ENCODE measurements at regions not wholly inside any gene's neighbourhood (a gene's known extent, or its start where the extent isn't known, plus 50 kb on each side); places are given as distances from the start of the nearest gene placed in this dataset.

DNA sequence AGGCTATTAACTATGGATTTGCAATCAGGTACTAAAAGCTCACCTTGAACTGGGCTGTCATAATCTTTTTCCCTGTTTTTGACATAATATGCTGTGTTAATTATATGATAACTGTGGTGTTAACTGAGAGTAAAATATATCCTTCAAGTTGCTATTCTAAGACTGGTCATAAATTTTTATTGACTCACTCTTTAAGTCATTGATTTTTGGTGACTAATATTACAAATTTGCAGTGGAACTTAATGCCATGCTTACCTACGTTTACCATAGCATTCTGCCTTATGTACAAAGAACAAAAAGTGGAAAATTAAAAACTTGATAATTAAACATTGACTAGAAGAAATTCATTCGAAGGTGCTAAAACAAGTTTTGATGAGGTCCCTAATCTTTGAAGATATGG, 872.4 kb downstream of the BRINP3 start:
- no peak for TF ChIP-seq EZH2 (IDR thresholded peaks at IDR 0.05; ENCODE audit: borderline replicate concordance, insufficient read depth, low read length, poor library complexity, severe bottlenecking)
- no peak for TF ChIP-seq POLR2AphosphoS5 (IDR thresholded peaks at IDR 0.05)
- TF ChIP-seq, protein P1, sequence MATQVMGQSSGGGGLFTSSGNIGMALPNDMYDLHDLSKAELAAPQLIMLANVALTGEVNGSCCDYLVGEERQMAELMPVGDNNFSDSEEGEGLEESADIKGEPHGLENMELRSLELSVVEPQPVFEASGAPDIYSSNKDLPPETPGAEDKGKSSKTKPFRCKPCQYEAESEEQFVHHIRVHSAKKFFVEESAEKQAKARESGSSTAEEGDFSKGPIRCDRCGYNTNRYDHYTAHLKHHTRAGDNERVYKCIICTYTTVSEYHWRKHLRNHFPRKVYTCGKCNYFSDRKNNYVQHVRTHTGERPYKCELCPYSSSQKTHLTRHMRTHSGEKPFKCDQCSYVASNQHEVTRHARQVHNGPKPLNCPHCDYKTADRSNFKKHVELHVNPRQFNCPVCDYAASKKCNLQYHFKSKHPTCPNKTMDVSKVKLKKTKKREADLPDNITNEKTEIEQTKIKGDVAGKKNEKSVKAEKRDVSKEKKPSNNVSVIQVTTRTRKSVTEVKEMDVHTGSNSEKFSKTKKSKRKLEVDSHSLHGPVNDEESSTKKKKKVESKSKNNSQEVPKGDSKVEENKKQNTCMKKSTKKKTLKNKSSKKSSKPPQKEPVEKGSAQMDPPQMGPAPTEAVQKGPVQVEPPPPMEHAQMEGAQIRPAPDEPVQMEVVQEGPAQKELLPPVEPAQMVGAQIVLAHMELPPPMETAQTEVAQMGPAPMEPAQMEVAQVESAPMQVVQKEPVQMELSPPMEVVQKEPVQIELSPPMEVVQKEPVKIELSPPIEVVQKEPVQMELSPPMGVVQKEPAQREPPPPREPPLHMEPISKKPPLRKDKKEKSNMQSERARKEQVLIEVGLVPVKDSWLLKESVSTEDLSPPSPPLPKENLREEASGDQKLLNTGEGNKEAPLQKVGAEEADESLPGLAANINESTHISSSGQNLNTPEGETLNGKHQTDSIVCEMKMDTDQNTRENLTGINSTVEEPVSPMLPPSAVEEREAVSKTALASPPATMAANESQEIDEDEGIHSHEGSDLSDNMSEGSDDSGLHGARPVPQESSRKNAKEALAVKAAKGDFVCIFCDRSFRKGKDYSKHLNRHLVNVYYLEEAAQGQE (IDR thresholded peaks at IDR 0.05; ENCODE audit: borderline replicate concordance) = no peak
- no peak for TF ChIP-seq EP300 (conservative IDR thresholded peaks at IDR 0.05; ENCODE audit: poor library complexity, severe bottlenecking)
- no peak for TF ChIP-seq TAF1 (IDR thresholded peaks at IDR 0.05; ENCODE audit: low read depth)
- TF ChIP-seq, protein P2, sequence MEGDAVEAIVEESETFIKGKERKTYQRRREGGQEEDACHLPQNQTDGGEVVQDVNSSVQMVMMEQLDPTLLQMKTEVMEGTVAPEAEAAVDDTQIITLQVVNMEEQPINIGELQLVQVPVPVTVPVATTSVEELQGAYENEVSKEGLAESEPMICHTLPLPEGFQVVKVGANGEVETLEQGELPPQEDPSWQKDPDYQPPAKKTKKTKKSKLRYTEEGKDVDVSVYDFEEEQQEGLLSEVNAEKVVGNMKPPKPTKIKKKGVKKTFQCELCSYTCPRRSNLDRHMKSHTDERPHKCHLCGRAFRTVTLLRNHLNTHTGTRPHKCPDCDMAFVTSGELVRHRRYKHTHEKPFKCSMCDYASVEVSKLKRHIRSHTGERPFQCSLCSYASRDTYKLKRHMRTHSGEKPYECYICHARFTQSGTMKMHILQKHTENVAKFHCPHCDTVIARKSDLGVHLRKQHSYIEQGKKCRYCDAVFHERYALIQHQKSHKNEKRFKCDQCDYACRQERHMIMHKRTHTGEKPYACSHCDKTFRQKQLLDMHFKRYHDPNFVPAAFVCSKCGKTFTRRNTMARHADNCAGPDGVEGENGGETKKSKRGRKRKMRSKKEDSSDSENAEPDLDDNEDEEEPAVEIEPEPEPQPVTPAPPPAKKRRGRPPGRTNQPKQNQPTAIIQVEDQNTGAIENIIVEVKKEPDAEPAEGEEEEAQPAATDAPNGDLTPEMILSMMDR (IDR thresholded peaks at IDR 0.05; ENCODE audit: poor library complexity, severe bottlenecking) = no peak
- TF ChIP-seq MXI1 (conservative IDR thresholded peaks at IDR 0.05; ENCODE audit: poor library complexity, severe bottlenecking) = no peak
- TF ChIP-seq SMC3 (conservative IDR thresholded peaks at IDR 0.05; ENCODE audit: poor library complexity) = no peak
- no peak for TF ChIP-seq RAD21 (conservative IDR thresholded peaks at IDR 0.05)
- H3K4me3 ChIP-seq (ENCODE audit: low read length) = no peak overlapping the region
- H4K20me1 ChIP-seq (ENCODE audit: insufficient read depth) = no peaks in the 10 kb centered on the region
- no peaks in the 10 kb centered on the region for H3K27me3 ChIP-seq (ENCODE audit: insufficient read depth, low read depth, low read length)
- no peak overlapping the region for H3K9ac ChIP-seq (ENCODE audit: low read length)
- H3K9me3 ChIP-seq (ENCODE audit: low read length) = no peaks in the 10 kb centered on the region
- H3K9me2 ChIP-seq (ENCODE audit: insufficient read depth, low read length) = no peaks in the 10 kb centered on the region
- no peaks in the 10 kb centered on the region for H3F3A ChIP-seq (ENCODE audit: insufficient read depth, low read length, poor library complexity, severe bottlenecking)
- no peaks in the 10 kb centered on the region for H3K36me3 ChIP-seq (ENCODE audit: insufficient read depth, low read length)
- H2AFZ ChIP-seq (ENCODE audit: low read depth, low read length) = no peak overlapping the region
- H3K4me2 ChIP-seq (ENCODE audit: low read length) = no peak overlapping the region
- H3K27ac ChIP-seq (ENCODE audit: low read length) = no peak overlapping the region
- no peaks in the 10 kb centered on the region for H3K79me2 ChIP-seq (replicated peaks; ENCODE audit: insufficient read depth, low read length)

DNA sequence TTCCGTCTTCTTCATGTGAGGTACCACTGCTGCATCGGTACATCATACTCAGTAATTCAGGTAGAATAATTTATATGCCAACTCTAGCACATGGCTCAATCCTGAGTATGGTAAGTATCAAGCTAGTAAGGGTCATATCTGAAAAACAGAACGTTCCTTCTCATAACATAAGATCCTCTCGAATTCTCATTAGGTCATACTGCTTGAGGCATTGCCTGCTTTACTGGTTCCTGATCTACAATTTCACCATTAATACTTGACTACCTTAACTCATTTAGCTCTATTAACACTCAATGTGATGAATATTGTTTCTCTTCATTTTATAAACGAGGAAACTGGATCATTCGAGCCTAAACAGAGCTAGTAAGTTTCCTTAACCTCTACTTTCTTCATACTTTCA, 871.6 kb downstream of the BRINP3 start:
- H3K9ac ChIP-seq (ENCODE audit: low read length) = no peak overlapping the region
- no peak overlapping the region for H2AFZ ChIP-seq (ENCODE audit: low read depth, low read length)
- no peaks in the 10 kb centered on the region for H3K79me2 ChIP-seq (replicated peaks; ENCODE audit: insufficient read depth, low read length)
- no peak overlapping the region for H3K4me3 ChIP-seq (ENCODE audit: low read length)
- no peaks in the 10 kb centered on the region for H3K9me3 ChIP-seq (ENCODE audit: low read length)
- H3K9me2 ChIP-seq (ENCODE audit: insufficient read depth, low read length) = no peaks in the 10 kb centered on the region
- H3K36me3 ChIP-seq (ENCODE audit: insufficient read depth, low read length) = no peaks in the 10 kb centered on the region
- no peaks in the 10 kb centered on the region for H3K27me3 ChIP-seq (ENCODE audit: insufficient read depth, low read depth, low read length)
- H3K27ac ChIP-seq (ENCODE audit: low read length) = no peak overlapping the region
- H3K4me2 ChIP-seq (ENCODE audit: low read length) = no peak overlapping the region
- H4K20me1 ChIP-seq (ENCODE audit: insufficient read depth) = no peaks in the 10 kb centered on the region
- no peaks in the 10 kb centered on the region for H3F3A ChIP-seq (ENCODE audit: insufficient read depth, low read length, poor library complexity, severe bottlenecking)
- no peak for TF ChIP-seq POLR2AphosphoS5 (IDR thresholded peaks at IDR 0.05)
- TF ChIP-seq, protein P1 (IDR thresholded peaks at IDR 0.05; ENCODE audit: borderline replicate concordance) = no peak
- TF ChIP-seq SMC3 (conservative IDR thresholded peaks at IDR 0.05; ENCODE audit: poor library complexity) = no peak
- TF ChIP-seq TAF1 (IDR thresholded peaks at IDR 0.05; ENCODE audit: low read depth) = no peak
- TF ChIP-seq RAD21 (conservative IDR thresholded peaks at IDR 0.05) = no peak
- TF ChIP-seq EP300 (conservative IDR thresholded peaks at IDR 0.05; ENCODE audit: poor library complexity, severe bottlenecking) = no peak
- TF ChIP-seq, protein P2 (IDR thresholded peaks at IDR 0.05; ENCODE audit: poor library complexity, severe bottlenecking) = no peak
- no peak for TF ChIP-seq MXI1 (conservative IDR thresholded peaks at IDR 0.05; ENCODE audit: poor library complexity, severe bottlenecking)
- TF ChIP-seq EZH2 (IDR thresholded peaks at IDR 0.05; ENCODE audit: borderline replicate concordance, insufficient read depth, low read length, poor library complexity, severe bottlenecking) = no peak
